GM12873 (cell line): ENCODE measurements at regions not wholly inside any gene's neighbourhood (a gene's known extent, or its start where the extent isn't known, plus 50 kb on each side); places are given as distances from the start of the nearest gene placed in this dataset.

Source experiments
- TF ChIP-seq, protein P1 (sequence below): IDR thresholded peaks from 2 replicates; pipeline ENCODE4 v1.5.1; 2012; ENCODE audit warnings: low read depth, mild to moderate bottlenecking, moderate library complexity, low read length, control low read depth; ENCODE audit not compliant: insufficient read depth; ENCODE audit errors: missing control alignments

GRCh38 chr4:18518098-18518497 lies 496.5 kb upstream of the LCORL start:
- TF ChIP-seq, protein P1, sequence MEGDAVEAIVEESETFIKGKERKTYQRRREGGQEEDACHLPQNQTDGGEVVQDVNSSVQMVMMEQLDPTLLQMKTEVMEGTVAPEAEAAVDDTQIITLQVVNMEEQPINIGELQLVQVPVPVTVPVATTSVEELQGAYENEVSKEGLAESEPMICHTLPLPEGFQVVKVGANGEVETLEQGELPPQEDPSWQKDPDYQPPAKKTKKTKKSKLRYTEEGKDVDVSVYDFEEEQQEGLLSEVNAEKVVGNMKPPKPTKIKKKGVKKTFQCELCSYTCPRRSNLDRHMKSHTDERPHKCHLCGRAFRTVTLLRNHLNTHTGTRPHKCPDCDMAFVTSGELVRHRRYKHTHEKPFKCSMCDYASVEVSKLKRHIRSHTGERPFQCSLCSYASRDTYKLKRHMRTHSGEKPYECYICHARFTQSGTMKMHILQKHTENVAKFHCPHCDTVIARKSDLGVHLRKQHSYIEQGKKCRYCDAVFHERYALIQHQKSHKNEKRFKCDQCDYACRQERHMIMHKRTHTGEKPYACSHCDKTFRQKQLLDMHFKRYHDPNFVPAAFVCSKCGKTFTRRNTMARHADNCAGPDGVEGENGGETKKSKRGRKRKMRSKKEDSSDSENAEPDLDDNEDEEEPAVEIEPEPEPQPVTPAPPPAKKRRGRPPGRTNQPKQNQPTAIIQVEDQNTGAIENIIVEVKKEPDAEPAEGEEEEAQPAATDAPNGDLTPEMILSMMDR, result no peak

DNA sequence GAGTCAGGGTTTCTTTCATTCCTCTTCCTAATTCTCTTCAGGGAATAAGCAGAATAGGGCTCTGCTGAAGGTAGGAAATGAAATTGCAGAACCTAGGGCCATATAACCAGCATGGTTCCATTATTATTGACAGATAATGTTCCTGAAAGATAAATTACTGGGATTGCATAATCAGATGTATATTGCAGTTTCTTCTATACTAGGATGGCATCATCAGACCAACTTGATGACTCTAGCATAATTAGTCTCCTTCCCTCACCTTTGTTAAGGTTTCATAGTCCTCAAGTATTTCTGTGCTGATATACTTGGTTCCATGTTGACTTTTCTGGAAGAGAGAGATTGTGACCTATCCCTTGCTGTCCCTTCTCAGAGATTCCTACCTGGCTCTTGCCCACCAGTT lies 492.3 kb upstream of the LCORL start:
- TF ChIP-seq, protein P1, result no peak

DNA sequence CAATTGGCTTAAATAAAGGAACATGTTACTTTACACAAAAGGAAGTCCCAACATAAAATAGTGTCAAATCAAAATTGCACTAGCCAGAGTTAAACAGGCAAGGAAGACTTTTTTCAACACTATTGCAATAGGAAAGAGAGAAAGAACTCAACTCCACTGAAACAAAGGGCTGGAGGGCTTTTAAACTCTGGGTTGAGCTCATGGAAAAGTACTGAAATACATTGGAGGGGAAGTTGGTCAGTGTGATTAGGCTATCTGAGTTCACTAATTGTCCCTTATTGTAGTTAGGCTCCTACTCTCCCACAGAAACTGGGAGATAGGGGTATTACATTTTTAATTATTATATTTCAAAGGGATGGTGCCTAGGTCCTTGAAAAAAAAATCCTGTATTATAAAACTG lies 491.2 kb upstream of the LCORL start:
- TF ChIP-seq, protein P1, result no peak

GRCh38 chr4:18511727-18512126 lies 490.2 kb upstream of the LCORL start:
- TF ChIP-seq, protein P1, result no peak

GRCh38 chr4:18508786-18509185 lies 487.2 kb upstream of the LCORL start:
- TF ChIP-seq, protein P1, result no peak

DNA sequence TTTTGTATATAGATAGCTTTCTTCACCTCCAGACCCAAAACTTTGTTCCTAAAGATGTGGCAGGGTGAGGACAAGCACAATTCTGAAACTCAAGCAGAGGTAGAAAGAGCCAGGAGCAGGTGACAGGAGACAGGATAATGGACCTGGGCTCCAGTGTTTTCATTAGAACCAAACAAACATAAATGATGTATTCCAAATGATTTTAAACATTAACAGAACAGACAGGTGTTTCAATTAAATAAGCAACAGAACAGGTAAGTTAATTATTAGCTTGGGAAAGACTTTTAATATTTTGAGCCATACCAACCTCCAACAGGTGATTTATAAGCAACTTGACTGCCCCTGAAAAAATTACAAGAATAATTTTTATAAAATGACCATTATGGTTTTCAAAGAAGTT lies 459.4 kb upstream of the LCORL start:
- TF ChIP-seq, protein P1, result no peak

- TF ChIP-seq, protein P1, result no peak
These were observed 458.8 kb upstream of the LCORL start for GRCh38 chr4:18480342-18480741.

- TF ChIP-seq, protein P1, result no peak
These were observed 458.3 kb upstream of the LCORL start for GRCh38 chr4:18479825-18480224.
